ENCODE measurements at regions not wholly inside any gene's neighbourhood (a gene's known extent, or its start where the extent isn't known, plus 50 kb on each side); places are given as distances from the start of the nearest gene placed in this dataset.
"Not testable (repeated sequence)": the region's sequence is repeated elsewhere in the genome, so short reads cannot be mapped to it uniquely, and the experiment has no call there.

DNA sequence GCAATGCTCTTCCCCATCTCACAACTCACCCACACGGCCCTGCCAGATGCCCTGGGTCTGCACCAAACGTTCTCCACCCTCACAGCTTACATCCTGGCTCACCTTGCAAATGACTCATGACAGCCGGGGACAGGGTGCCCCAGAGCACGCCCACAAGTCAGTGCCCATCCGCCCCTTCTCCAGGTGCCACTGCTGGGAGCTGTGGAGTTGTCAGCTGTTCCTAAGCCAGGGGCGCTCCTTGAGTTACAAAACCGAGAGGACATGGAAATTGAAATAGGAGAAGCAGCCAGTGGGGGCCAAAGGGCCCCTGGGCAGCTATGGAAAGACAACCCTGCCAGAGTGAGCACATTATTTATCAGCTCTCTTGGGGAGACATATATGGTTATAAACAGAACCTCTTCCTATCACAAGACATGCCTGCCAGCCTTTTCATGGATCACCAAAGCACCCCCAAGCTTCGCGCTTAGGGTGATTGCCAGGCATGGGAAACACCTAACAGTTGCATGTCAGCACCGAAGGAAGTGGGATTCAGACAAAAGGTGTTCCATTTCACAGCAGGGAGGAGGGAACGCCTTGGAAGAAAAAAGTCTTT is 236.8 kb downstream of the LY86 start:
- Mint-ChIP-seq H3K27me3 (ENCODE audit: low read depth) (peaks cover 19% of the 10 kb centered on the region), H3K27ac (no peak overlapping the region), H3K4me1 (peaks cover 7% of the 10 kb centered on the region), H3K4me3 (no peak overlapping the region), H3K9me3 (no peaks in the 10 kb centered on the region), H3K36me3 (no peaks in the 10 kb centered on the region)
- no peak for DNase-seq (ENCODE audit: low spot score in 2 of 2, unreplicated experiment in 2 of 2)
- TF ChIP-seq, protein P1, sequence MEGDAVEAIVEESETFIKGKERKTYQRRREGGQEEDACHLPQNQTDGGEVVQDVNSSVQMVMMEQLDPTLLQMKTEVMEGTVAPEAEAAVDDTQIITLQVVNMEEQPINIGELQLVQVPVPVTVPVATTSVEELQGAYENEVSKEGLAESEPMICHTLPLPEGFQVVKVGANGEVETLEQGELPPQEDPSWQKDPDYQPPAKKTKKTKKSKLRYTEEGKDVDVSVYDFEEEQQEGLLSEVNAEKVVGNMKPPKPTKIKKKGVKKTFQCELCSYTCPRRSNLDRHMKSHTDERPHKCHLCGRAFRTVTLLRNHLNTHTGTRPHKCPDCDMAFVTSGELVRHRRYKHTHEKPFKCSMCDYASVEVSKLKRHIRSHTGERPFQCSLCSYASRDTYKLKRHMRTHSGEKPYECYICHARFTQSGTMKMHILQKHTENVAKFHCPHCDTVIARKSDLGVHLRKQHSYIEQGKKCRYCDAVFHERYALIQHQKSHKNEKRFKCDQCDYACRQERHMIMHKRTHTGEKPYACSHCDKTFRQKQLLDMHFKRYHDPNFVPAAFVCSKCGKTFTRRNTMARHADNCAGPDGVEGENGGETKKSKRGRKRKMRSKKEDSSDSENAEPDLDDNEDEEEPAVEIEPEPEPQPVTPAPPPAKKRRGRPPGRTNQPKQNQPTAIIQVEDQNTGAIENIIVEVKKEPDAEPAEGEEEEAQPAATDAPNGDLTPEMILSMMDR (IDR thresholded peaks at IDR 0.05; ENCODE audit: unreplicated experiment): no peak

DNA sequence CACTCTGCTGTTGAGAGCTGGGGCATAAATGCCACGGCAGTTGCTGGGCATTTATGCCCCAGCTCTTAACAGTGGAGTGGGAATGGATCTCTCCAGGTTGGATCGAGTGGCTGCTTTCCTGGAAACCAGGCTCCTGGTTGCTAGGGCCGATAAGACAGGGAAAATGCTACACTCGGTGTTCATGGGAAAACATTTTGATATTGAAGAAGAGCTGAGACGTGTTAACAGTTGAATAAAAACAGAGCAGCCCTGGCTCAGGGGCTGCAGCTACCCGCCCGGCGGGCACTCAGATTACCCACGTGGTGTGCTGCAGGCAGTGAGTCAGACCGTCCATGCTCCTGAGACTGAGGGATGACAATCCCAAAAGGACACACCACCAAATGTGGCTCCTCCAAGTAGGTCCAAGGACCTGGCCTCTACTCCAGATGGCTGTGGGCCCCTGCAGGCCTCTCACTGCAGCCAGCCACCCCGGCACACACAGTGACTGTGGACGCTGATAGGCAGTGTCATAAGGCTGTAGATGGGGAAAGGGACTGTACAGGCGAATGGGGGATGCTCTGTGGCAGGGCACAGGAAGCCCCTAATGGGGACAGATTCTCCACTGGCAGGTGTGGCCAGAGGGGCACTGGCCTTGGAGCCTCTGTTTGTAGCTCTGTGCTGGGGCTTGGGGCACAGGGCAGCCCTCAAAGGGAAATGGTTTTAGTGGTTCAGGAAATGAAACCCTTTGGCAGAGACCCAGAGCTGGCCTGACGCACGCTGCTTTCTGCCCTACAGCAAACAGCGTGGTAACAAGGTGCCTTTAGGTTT is 237.8 kb downstream of the LY86 start:
- DNase-seq (ENCODE audit: low spot score in 2 of 2, unreplicated experiment in 2 of 2): no peak
- H3K4me3 Mint-ChIP-seq: no peak overlapping the region
- no peaks in the 10 kb centered on the region for H3K9me3 Mint-ChIP-seq
- H3K27ac Mint-ChIP-seq: no peak overlapping the region
- H3K27me3 Mint-ChIP-seq (ENCODE audit: low read depth): peaks cover 15% of the 10 kb centered on the region
- TF ChIP-seq, protein P1 (IDR thresholded peaks at IDR 0.05; ENCODE audit: unreplicated experiment): no peak
- no peaks in the 10 kb centered on the region for H3K4me1 Mint-ChIP-seq
- no peaks in the 10 kb centered on the region for H3K36me3 Mint-ChIP-seq

DNA sequence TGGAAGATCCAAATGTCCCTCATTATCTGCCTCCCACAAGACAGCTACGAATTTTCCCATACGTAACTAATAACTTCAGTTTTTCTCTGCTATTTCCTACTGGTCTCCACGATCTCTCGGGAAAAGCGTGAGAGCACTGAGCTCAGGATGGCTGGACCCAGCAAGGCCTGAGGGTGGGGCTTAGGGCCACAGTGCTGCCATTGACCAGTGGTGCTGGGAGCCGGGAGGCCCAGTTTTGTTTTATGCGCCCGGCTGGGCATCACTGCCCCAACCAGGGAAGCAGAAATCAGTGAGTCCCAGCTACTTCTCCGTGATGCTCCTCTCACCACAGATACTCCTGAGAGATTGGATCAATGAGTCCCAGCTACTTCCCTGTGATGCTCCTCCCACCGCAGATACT is 238.4 kb downstream of the LY86 start:
- H3K36me3 Mint-ChIP-seq: no peaks in the 10 kb centered on the region
- no peaks in the 10 kb centered on the region for H3K4me1 Mint-ChIP-seq
- TF ChIP-seq, protein P1 (IDR thresholded peaks at IDR 0.05; ENCODE audit: unreplicated experiment): no peak
- no peak overlapping the region for H3K27ac Mint-ChIP-seq
- H3K4me3 Mint-ChIP-seq: no peak overlapping the region
- H3K27me3 Mint-ChIP-seq (ENCODE audit: low read depth): peaks cover 15% of the 10 kb centered on the region
- H3K9me3 Mint-ChIP-seq: no peaks in the 10 kb centered on the region
- DNase-seq (ENCODE audit: low spot score in 2 of 2, unreplicated experiment in 2 of 2): peak in 1 of 2 experiments; percentile 19

DNA sequence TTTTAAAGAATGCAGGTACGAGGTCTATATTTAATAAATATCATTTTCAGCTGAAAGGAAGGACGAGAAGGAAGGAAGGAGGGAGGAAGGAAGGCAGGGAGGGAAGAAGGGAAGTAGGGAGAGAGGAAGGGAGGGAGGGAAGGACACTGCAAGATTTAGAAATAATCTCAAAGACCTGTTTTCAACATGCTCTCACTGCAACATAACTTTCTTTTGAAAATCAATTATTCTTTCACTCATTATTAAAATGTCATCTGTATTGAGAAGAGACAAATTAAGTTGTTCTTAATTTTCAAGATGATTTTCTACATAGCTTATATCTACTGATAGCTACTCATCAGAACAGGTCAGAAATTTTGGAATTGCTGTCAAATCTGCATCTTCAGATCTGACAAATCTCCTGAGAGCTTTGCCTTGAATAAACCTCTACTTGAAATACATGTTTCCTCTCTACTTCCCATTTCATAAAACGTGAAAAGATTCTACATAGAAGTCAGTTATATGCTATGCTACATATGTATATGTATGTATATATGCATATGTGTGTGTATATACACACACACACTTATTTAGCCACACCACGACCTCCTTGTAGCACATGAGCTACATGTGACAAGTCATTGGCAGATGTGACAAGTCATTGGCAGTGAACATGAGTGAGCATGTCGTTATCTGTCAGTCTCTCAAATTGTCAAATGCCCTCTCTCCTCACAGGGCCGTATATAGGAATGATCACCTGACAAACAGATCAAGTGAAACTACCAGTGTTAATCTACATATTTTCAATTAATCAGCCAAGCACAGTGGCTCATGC is 241.6 kb downstream of the LY86 start:
- H3K4me3 Mint-ChIP-seq: no peak overlapping the region
- peaks cover 4% of the 10 kb centered on the region for H3K27me3 Mint-ChIP-seq (ENCODE audit: low read depth)
- H3K27ac Mint-ChIP-seq: no peak overlapping the region
- no peaks in the 10 kb centered on the region for H3K9me3 Mint-ChIP-seq
- peaks cover 7% of the 10 kb centered on the region for H3K4me1 Mint-ChIP-seq
- H3K36me3 Mint-ChIP-seq: no peaks in the 10 kb centered on the region
- TF ChIP-seq, protein P1 (IDR thresholded peaks at IDR 0.05; ENCODE audit: unreplicated experiment): no peak
- no peak for DNase-seq (ENCODE audit: low spot score in 2 of 2, unreplicated experiment in 2 of 2)

DNA sequence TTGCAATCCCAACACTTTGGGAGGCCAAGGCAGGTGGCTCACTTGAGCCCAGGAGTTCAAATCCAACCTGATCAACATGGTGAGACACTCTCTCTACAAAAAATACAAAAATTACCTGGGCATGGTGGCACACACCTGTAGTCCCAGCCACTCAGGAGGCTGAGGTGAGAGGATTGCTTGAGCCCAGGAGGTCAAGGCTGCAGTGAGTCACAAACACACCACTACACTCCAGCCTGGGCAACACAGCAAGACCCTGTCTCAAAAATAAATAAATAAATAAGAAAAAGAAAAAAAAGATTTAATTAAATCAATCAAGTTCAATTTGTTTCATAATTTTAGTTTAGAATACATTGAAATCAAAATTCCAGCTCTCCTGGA is 242.2 kb downstream of the LY86 start:
- not testable (repeated sequence) for H3K4me3 Mint-ChIP-seq; H3K4me1 Mint-ChIP-seq; H3K27me3 Mint-ChIP-seq (ENCODE audit: low read depth); H3K9me3 Mint-ChIP-seq; H3K36me3 Mint-ChIP-seq; H3K27ac Mint-ChIP-seq; DNase-seq (ENCODE audit: low spot score in 2 of 2, unreplicated experiment in 2 of 2)

DNA sequence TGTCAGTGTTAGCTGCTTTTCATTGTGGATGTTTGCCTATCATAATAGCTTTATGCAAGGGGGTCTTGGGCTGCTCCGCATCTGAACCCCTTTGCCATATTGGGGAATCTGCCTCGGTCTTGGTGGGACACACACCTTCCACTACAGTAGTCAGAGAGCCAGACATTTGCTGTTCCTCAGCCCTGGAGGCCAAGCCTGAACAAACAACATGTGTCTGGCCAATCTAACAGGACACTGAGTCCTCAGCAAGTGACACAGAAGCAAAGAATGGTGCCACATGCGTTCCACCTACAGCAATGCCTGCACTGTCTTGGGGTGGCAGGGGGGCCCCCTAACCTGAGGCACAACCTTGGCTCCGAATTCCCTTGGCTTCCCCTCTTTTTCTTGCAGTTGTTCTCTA is 243.9 kb downstream of the LY86 start:
- Mint-ChIP-seq H3K4me1 (peaks cover 7% of the 10 kb centered on the region), H3K27ac (no peak overlapping the region), H3K9me3 (no peaks in the 10 kb centered on the region), H3K36me3 (no peaks in the 10 kb centered on the region), H3K4me3 (no peak overlapping the region), H3K27me3 (ENCODE audit: low read depth) (peaks cover 8% of the 10 kb centered on the region)
- TF ChIP-seq, protein P1 (IDR thresholded peaks at IDR 0.05; ENCODE audit: unreplicated experiment): no peak
- DNase-seq (ENCODE audit: low spot score in 2 of 2, unreplicated experiment in 2 of 2): no peak
